Mesothelial cell of epicardium (in vitro differentiated cells): ENCODE measurements at regions not wholly inside any gene's neighbourhood (a gene's known extent, or its start where the extent isn't known, plus 50 kb on each side); places are given as distances from the start of the nearest gene placed in this dataset.

Source experiments
- DNase-seq, 2 experiments: peaks; one replicate each; pipeline ENCODE4 v3.0.0; 2021; ENCODE audit warnings: low spot score in 2 of 2; ENCODE audit not compliant: unreplicated experiment in 2 of 2
- H3K27ac Mint-ChIP-seq: 2 replicates; pipeline ENCODE4 v1.8.0; 2021; ENCODE audit warnings: mixed read lengths
- H3K27me3 Mint-ChIP-seq: 2 replicates; pipeline ENCODE4 v1.8.0; 2021; ENCODE audit warnings: low read depth, mixed read lengths
- H3K36me3 Mint-ChIP-seq: 2 replicates; pipeline ENCODE4 v1.8.0; 2021; ENCODE audit warnings: mixed read lengths
- H3K4me1 Mint-ChIP-seq: 2 replicates; pipeline ENCODE4 v1.8.0; 2021; ENCODE audit warnings: mixed read lengths
- H3K4me3 Mint-ChIP-seq: 2 replicates; pipeline ENCODE4 v1.8.0; 2021; ENCODE audit warnings: mild to moderate bottlenecking, moderate library complexity, mixed read lengths
- H3K9me3 Mint-ChIP-seq: 2 replicates; pipeline ENCODE4 v1.8.0; 2021; ENCODE audit warnings: mixed read lengths
- CTCF ChIP-seq: fragments of 200-600 bp; sonication (generic); IDR thresholded peaks from one replicate; pipeline ENCODE4 v1.5.0; 2021; ENCODE audit warnings: antibody characterized with exemption; ENCODE audit not compliant: unreplicated experiment

- Mint-ChIP-seq H3K27me3 (peaks cover 49% of the 10 kb centered on the region), H3K36me3 (no peaks in the 10 kb centered on the region)
These were observed 72.4 kb upstream of the FOXB1 start for GRCh38 chr15:59931646-59932261.

GRCh38 chr15:59924812-59925522 is 79.1 kb upstream of the FOXB1 start:
- Mint-ChIP-seq H3K27me3 (peaks cover 30% of the 10 kb centered on the region), H3K36me3 (no peaks in the 10 kb centered on the region), H3K4me1 (no peaks in the 10 kb centered on the region), H3K9me3 (peaks cover 4% of the 10 kb centered on the region), H3K27ac (no peak overlapping the region), H3K4me3 (no peak overlapping the region)
- DNase-seq: no peak
- TF ChIP-seq CTCF: no peak

More at GRCh38 chr15:59931646-59932261, 72.4 kb upstream of the FOXB1 start:
- no peaks in the 10 kb centered on the region for H3K4me1 Mint-ChIP-seq
- H3K9me3 Mint-ChIP-seq: no peaks in the 10 kb centered on the region
- no peak for TF ChIP-seq CTCF
- no peak overlapping the region for H3K4me3 Mint-ChIP-seq
- DNase-seq: no peak
- no peak overlapping the region for H3K27ac Mint-ChIP-seq

- Mint-ChIP-seq H3K4me3 (no peak overlapping the region), H3K27me3 (peaks cover 29% of the 10 kb centered on the region), H3K9me3 (peaks cover 4% of the 10 kb centered on the region), H3K4me1 (no peaks in the 10 kb centered on the region), H3K27ac (no peak overlapping the region), H3K36me3 (no peaks in the 10 kb centered on the region)
- TF ChIP-seq CTCF: no peak
- no peak for DNase-seq
These were observed 80.0 kb upstream of the FOXB1 start for GRCh38 chr15:59924096-59924495.

GRCh38 chr15:59923508-59923907 is 80.6 kb upstream of the FOXB1 start:
- Mint-ChIP-seq H3K4me3 (no peak overlapping the region), H3K27ac (no peak overlapping the region), H3K9me3 (peaks cover 4% of the 10 kb centered on the region), H3K36me3 (no peaks in the 10 kb centered on the region), H3K27me3 (peaks cover 26% of the 10 kb centered on the region), H3K4me1 (no peaks in the 10 kb centered on the region)
- DNase-seq: no peak
- no peak for TF ChIP-seq CTCF

- Mint-ChIP-seq H3K4me3 (no peak overlapping the region), H3K27me3 (peaks cover 36% of the 10 kb centered on the region), H3K27ac (no peak overlapping the region), H3K36me3 (no peaks in the 10 kb centered on the region), H3K4me1 (peaks cover 2% of the 10 kb centered on the region), H3K9me3 (no peaks in the 10 kb centered on the region)
- TF ChIP-seq CTCF: no peak
- DNase-seq: no peak
These were observed 84.8 kb upstream of the FOXB1 start for GRCh38 chr15:59918994-59919951.
